Heart left ventricle (tissue), 16 donors: ENCODE measurements at regions not wholly inside any gene's neighbourhood (a gene's known extent, or its start where the extent isn't known, plus 50 kb on each side); places are given as distances from the start of the nearest gene placed in this dataset.

ENCODE experiments used
- ATAC-seq, 4 donors: fragments of 200-7000 bp; cut with Tn5 transposase; one replicate each; pipeline ENCODE4 v1.9.1; 2020 to 2022; ENCODE audit warnings: moderate library complexity in 4 of 4, mild to moderate bottlenecking in 3 of 4, moderate number of reproducible peaks in 1 of 4
- DNase-seq, 5 donors: peaks; one replicate each; pipeline ENCODE4 v3.0.0-alpha.2; 2020
- H3K27ac ChIP-seq, 12 donors: fragments of 200-600 bp; sonication (generic) in 4 of 12; one replicate each; pipeline versions ENCODE4 v1.5.0 to v1.8.0; 2016 to 2022; ENCODE audit warnings: mild to moderate bottlenecking in 2 of 12
- H3K27me3 ChIP-seq, 9 donors: fragments of 200-600 bp; sonication (generic) in 2 of 9; one replicate each; pipeline versions ENCODE4 v1.5.1 to v1.8.0; 2016 to 2022; ENCODE audit warnings: mild to moderate bottlenecking in 3 of 9
- H3K36me3 ChIP-seq, 9 donors: fragments of 200-600 bp; sonication (generic) in 2 of 9; one replicate each; pipeline versions ENCODE4 v1.5.0 to v1.8.0; 2018 to 2022; ENCODE audit warnings: mild to moderate bottlenecking in 2 of 9
- H3K4me1 ChIP-seq, 12 donors: fragments of 200-600 bp; sonication (generic) in 4 of 12; one replicate each; pipeline versions ENCODE4 v1.5.0 to v1.8.0; 2016 to 2022; ENCODE audit warnings: mild to moderate bottlenecking in 3 of 12
- H3K4me3 ChIP-seq, 12 donors: fragments of 200-600 bp; sonication (generic) in 4 of 12; one replicate each; pipeline versions ENCODE4 v1.5.0 to v1.8.0; 2017 to 2022; ENCODE audit warnings: mild to moderate bottlenecking in 9 of 12, moderate library complexity in 4 of 12
- H3K9me3 ChIP-seq, 12 donors: fragments of 200-600 bp; sonication (generic) in 4 of 12; one replicate each; pipeline versions ENCODE4 v1.5.0 to v1.8.0; 2016 to 2022; ENCODE audit warnings: mild to moderate bottlenecking in 1 of 12
- POLR2A ChIP-seq, 2 donors: fragments of 450-650 bp; IDR thresholded peaks; one replicate each; pipeline ENCODE4 v1.6.1; 2017; ENCODE audit warnings: antibody characterized with exemption in 2 of 2, mild to moderate bottlenecking in 2 of 2, moderate library complexity in 2 of 2
- WGBS, 4 donors: extraction: QIAGEN DNeasy Blood & Tissue Kit in 2 of 4; methylation state at CpG; one replicate each; pipeline versions ENCODE4 v1.1.5 to v1.1.7; 2013 to 2018; 5-methylcytosine and 5-hydroxymethylcytosine counted together
- intact Hi-C, 10 donors: fragments of 100-400 bp; cut with DNase I; formaldehyde crosslinking; loops; one replicate each; pipeline versions ENCODE4 v1.11.1 to v1.14.2; 2022
- TF ChIP-seq, protein P1 (sequence below), 12 donors: fragments of 200-600 bp; sonication (generic) in 4 of 12; IDR thresholded peaks; one replicate each; pipeline versions ENCODE4 v1.5.0 to v1.8.0; 2018 to 2022; ENCODE audit warnings: antibody characterized with exemption in 12 of 12, mild to moderate bottlenecking in 5 of 12
- donor health status: ischemic (EF 13 %, LVEDD 7.1; RV severe dilation, severe dysfunction).
- donor health status: healthy with polysubstance abuse.
- donor health status: DM: no; HTN: yes; CAD: no.
- donor health status: DM: no; HTN: no; CAD: no.
- donor health status: ischemic (EF 25% LVEDD 6.9; RV normal size, moderate dysfunction).
- donor health status: ischemic (EF 25% LVEDD 5.7; RV mildly dilated, moderate dysfunction).
- donor health status: healthy.
- donor health status: DM: yes; HTN: yes; CAD: no.
- donor health status: ischemic (EF 35%, LVEDD 5.7; RV mildly dilated, moderate dysfunction).
- donor health status: nonischemic (EF 11% LVEDD 7.7; RV severe dilation, severe dysfunction).
- donor health status: DM: yes; HTN: yes; CAD: no.
- donor health status: PGD.
- donor health status: ischemic (EF 29% LVEDD 5.4; RV normal size, mild dysfunction).
- donor health status: nonischemic (EF 23%, LVEDD 6.1; RV moderate dilation, normal function).

DNA sequence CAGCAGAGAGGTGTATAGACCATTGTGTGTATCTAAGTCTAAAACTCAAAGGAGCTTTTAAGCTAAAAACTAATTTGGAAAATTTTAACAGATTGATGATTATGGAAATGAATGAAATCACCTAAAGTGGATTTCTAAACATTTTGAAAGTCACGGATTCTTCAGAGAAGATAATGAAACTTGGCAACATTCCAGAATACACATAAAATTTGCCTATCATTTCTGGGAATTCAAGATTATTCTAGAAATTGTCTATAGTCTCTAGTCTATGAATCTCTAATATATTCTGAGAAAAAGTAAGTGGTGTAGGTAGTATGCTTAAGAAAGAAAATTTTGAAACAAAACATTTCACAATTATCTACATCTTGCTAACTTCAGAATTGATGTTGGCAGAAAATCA lies 1117.9 kb upstream of the CNTN5 start:
- DNase-seq = no peak
- WGBS, 4 donors = 57 to 74% (median 73%) methylated on average over 1 of the region's 1 CpG
- Histone ChIP-seq H3K4me3 (no peak overlapping the region), H3K27ac (no peak overlapping the region), H3K4me1 (no peaks in the 10 kb centered on the region), H3K27me3 (no peaks in the 10 kb centered on the region), H3K9me3 (no peaks in the 10 kb centered on the region), H3K36me3 (no peaks in the 10 kb centered on the region)
- intact Hi-C loops = no loop called here
- no peak for ATAC-seq
- no peak for TF ChIP-seq POLR2A (IDR thresholded peaks at IDR 0.05)
- TF ChIP-seq, protein P1, sequence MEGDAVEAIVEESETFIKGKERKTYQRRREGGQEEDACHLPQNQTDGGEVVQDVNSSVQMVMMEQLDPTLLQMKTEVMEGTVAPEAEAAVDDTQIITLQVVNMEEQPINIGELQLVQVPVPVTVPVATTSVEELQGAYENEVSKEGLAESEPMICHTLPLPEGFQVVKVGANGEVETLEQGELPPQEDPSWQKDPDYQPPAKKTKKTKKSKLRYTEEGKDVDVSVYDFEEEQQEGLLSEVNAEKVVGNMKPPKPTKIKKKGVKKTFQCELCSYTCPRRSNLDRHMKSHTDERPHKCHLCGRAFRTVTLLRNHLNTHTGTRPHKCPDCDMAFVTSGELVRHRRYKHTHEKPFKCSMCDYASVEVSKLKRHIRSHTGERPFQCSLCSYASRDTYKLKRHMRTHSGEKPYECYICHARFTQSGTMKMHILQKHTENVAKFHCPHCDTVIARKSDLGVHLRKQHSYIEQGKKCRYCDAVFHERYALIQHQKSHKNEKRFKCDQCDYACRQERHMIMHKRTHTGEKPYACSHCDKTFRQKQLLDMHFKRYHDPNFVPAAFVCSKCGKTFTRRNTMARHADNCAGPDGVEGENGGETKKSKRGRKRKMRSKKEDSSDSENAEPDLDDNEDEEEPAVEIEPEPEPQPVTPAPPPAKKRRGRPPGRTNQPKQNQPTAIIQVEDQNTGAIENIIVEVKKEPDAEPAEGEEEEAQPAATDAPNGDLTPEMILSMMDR (IDR thresholded peaks at IDR 0.05) = no peak

DNA sequence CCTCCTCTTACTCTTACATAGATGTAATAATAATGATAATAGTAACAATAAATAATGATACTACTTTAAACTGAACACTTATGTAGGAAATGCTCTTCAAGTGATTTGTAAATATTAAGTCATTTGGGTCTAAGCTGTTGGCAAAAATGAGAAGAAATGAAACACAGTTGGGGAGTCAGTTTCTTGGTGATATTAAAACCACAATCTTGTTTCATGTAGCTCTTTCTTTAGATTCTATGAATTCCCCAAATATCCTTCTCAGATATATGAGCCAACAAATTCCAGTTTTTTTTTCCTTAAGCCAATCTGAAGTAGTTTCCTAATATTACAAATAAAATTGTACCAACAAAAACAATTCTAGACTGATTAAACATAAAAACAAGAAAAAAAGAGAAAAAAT lies 1115.6 kb upstream of the CNTN5 start:
- no peaks in the 10 kb centered on the region for H3K36me3 ChIP-seq
- no peaks in the 10 kb centered on the region for H3K27me3 ChIP-seq
- H3K4me1 ChIP-seq = no peaks in the 10 kb centered on the region
- intact Hi-C loops = no loop called here
- no peak for TF ChIP-seq POLR2A (IDR thresholded peaks at IDR 0.05)
- TF ChIP-seq, protein P1 (IDR thresholded peaks at IDR 0.05) = no peak
- no peaks in the 10 kb centered on the region for H3K9me3 ChIP-seq
- ATAC-seq = no peak
- no peak overlapping the region for H3K4me3 ChIP-seq
- no peak overlapping the region for H3K27ac ChIP-seq
- DNase-seq = no peak

DNA sequence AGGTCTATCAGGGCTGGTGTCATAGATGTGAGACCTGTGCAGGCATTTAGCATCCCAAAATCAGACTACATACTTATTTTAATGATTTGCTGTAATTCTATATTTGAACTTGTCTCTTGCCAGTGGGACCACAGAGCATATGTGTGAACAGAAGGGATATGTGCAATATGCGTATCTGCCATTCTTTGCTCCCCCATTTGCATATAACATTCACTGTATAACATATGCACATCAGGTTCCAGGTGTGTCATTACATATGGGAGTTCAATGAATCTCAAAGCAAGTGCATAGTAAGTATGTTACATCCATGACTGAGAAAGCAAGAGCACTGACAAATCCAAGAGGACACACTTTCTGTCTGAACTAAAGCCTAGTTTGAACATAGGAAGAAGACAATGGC lies 1115.1 kb upstream of the CNTN5 start:
- no peak overlapping the region for H3K27ac ChIP-seq
- no peaks in the 10 kb centered on the region for H3K4me1 ChIP-seq
- no peaks in the 10 kb centered on the region for H3K27me3 ChIP-seq
- intact Hi-C loops = no loop called here
- DNase-seq (no peak), ATAC-seq (no peak)
- TF ChIP-seq POLR2A (IDR thresholded peaks at IDR 0.05) = no peak
- TF ChIP-seq, protein P1 (IDR thresholded peaks at IDR 0.05) = no peak
- no peaks in the 10 kb centered on the region for H3K9me3 ChIP-seq
- no peak overlapping the region for H3K4me3 ChIP-seq
- WGBS, 4 donors = 96 to 100% (median 98%) methylated on average over 1 of the region's 1 CpG
- no peaks in the 10 kb centered on the region for H3K36me3 ChIP-seq

DNA sequence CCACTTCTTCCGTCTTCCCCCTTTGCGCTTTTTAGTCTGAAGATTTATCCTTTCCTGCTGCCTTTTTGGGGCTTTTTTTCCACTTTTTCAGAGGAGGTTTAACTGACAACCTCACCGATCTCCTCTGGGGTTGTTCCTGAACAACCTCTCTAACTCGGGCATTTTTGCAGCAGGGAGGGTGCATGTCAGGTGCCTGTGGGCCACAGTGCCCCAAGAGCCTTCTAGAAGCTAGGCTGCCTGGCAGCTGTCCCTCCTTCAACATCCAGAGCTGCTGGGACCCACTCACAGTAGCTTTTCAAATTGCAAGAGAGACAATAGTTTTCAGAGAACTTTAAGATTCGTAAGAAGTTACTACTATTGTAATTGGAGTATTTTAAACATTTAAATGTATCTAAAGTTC lies 1112.4 kb upstream of the CNTN5 start:
- TF ChIP-seq POLR2A (IDR thresholded peaks at IDR 0.05) = no peak
- TF ChIP-seq, protein P1 (IDR thresholded peaks at IDR 0.05) = no peak
- intact Hi-C loops = no loop called here
- Histone ChIP-seq H3K4me3 (no peak overlapping the region), H3K27ac (no peak overlapping the region), H3K4me1 (no peaks in the 10 kb centered on the region), H3K27me3 (no peaks in the 10 kb centered on the region), H3K36me3 (no peaks in the 10 kb centered on the region), H3K9me3 (no peaks in the 10 kb centered on the region)
- 86 to 90% (median 87%) methylated on average over 5 of the region's 5 CpGs for WGBS, 4 donors
- ATAC-seq = no peak
- peak in 1 of 5 donors; percentile 20 for DNase-seq
